MM.1S (cell line): ENCODE measurements at regions not wholly inside any gene's neighbourhood (a gene's known extent, or its start where the extent isn't known, plus 50 kb on each side); places are given as distances from the start of the nearest gene placed in this dataset.
"Not testable (repeated sequence)": the region's sequence is repeated elsewhere in the genome, so short reads cannot be mapped to it uniquely, and the experiment has no call there.

Experiments
- DNase-seq: peaks from one replicate; pipeline ENCODE4 v3.0.0-alpha.2; 2015
- H2AFZ ChIP-seq: fragments of 300-600 bp; sonication (generic); 2 replicates; pipeline ENCODE4 v1.6.0; 2016; ENCODE audit warnings: antibody characterized with exemption, low read length
- H3F3A ChIP-seq: fragments of 300-600 bp; sonication (generic); 2 replicates; pipeline ENCODE4 v1.6.1; 2016; ENCODE audit warnings: mild to moderate bottlenecking, antibody characterized with exemption, low read length, moderate library complexity, mixed read lengths; ENCODE audit not compliant: insufficient read depth
- H3K27ac ChIP-seq: fragments of 300-600 bp; sonication (generic); 2 replicates; pipeline ENCODE4 v1.5.1; 2016; ENCODE audit warnings: mild to moderate bottlenecking, low read length
- H3K27me3 ChIP-seq: fragments of 300-600 bp; sonication (generic); replicated peaks from 2 replicates; pipeline ENCODE4 v1.6.0; 2016; ENCODE audit warnings: low read length; ENCODE audit not compliant: insufficient read depth
- H3K36me3 ChIP-seq: fragments of 300-600 bp; sonication (generic); replicated peaks from 2 replicates; pipeline ENCODE4 v1.6.1; 2016; ENCODE audit warnings: mild to moderate bottlenecking, low read length, mixed read lengths; ENCODE audit not compliant: insufficient read depth
- H3K4me1 ChIP-seq: fragments of 300-600 bp; sonication (generic); 2 replicates; pipeline ENCODE4 v1.6.1; 2016; ENCODE audit warnings: low read length, mixed read lengths
- H3K4me2 ChIP-seq: fragments of 300-600 bp; sonication (generic); 2 replicates; pipeline ENCODE4 v1.6.0; 2016; ENCODE audit warnings: low read depth, low read length
- H3K4me3 ChIP-seq: fragments of 300-600 bp; sonication (generic); 2 replicates; pipeline ENCODE4 v1.5.1; 2016; ENCODE audit warnings: low read length, mixed read lengths
- H3K79me2 ChIP-seq: fragments of 300-600 bp; sonication (generic); 2 replicates; pipeline ENCODE4 v1.6.1; 2016; ENCODE audit warnings: mixed run types, low read length, mixed read lengths
- H3K9ac ChIP-seq: fragments of 300-600 bp; sonication (generic); 2 replicates; pipeline ENCODE4 v1.6.1; 2016; ENCODE audit warnings: low read length, mixed read lengths
- H3K9me2 ChIP-seq: fragments of 300-600 bp; sonication (generic); replicated peaks from 2 replicates; pipeline ENCODE4 v1.6.1; 2016; ENCODE audit warnings: mild to moderate bottlenecking, low read length, mixed read lengths; ENCODE audit not compliant: insufficient read depth
- H3K9me3 ChIP-seq: fragments of 300-600 bp; sonication (generic); replicated peaks from 2 replicates; pipeline ENCODE4 v1.6.1; 2016; ENCODE audit warnings: mild to moderate bottlenecking, low read length, mixed read lengths; ENCODE audit not compliant: insufficient read depth
- H4K20me1 ChIP-seq: fragments of 300-600 bp; sonication (generic); 2 replicates; pipeline ENCODE4 v1.6.1; 2016; ENCODE audit warnings: mild to moderate bottlenecking, low read length, moderate library complexity, mixed read lengths; ENCODE audit not compliant: insufficient read depth
- EZH2 ChIP-seq: fragments of 300-600 bp; sonication (generic); optimal IDR thresholded peaks from 2 replicates; pipeline ENCODE3; 2017; ENCODE audit warnings: low read depth, mild to moderate bottlenecking, antibody characterized with exemption, low read length, mixed read lengths
- EZH2phosphoT487 ChIP-seq: fragments of 300-600 bp; sonication (generic); IDR thresholded peaks from 2 replicates; pipeline ENCODE4 v1.6.1; 2018; ENCODE audit warnings: antibody characterized with exemption, low read length
- TF ChIP-seq, protein P1 (sequence below): fragments of 300-600 bp; sonication (generic); IDR thresholded peaks from 2 replicates; pipeline ENCODE4 v1.5.1; 2016; ENCODE audit warnings: antibody characterized with exemption, low read length, mixed read lengths

GRCh38 chr9:2395814-2396612, 225.6 kb upstream of the VLDLR start:
- H3K9me3 ChIP-seq: no peaks in the 10 kb centered on the region
- H3K4me2 ChIP-seq: no peak overlapping the region
- no peak overlapping the region for H2AFZ ChIP-seq
- TF ChIP-seq EZH2phosphoT487: no peak
- no peak overlapping the region for H3K9ac ChIP-seq
- no peak for DNase-seq
- H3K27me3 ChIP-seq: no peaks in the 10 kb centered on the region
- H3K4me1 ChIP-seq: no peaks in the 10 kb centered on the region
- H3F3A ChIP-seq: no peaks in the 10 kb centered on the region
- no peak overlapping the region for H3K27ac ChIP-seq
- no peak overlapping the region for H3K4me3 ChIP-seq
- H4K20me1 ChIP-seq: no peaks in the 10 kb centered on the region
- no peaks in the 10 kb centered on the region for H3K9me2 ChIP-seq
- H3K36me3 ChIP-seq: no peaks in the 10 kb centered on the region
- no peaks in the 10 kb centered on the region for H3K79me2 ChIP-seq

- no peak for DNase-seq
- no peak overlapping the region for H3K4me3 ChIP-seq
- H2AFZ ChIP-seq: no peak overlapping the region
- no peaks in the 10 kb centered on the region for H3K9me3 ChIP-seq
- H3K4me2 ChIP-seq: no peak overlapping the region
- H3K79me2 ChIP-seq: no peaks in the 10 kb centered on the region
- no peaks in the 10 kb centered on the region for H4K20me1 ChIP-seq
- no peaks in the 10 kb centered on the region for H3K9me2 ChIP-seq
- H3F3A ChIP-seq: no peaks in the 10 kb centered on the region
- no peaks in the 10 kb centered on the region for H3K27me3 ChIP-seq
- no peaks in the 10 kb centered on the region for H3K4me1 ChIP-seq
- TF ChIP-seq EZH2phosphoT487 (no peak), EZH2 (no peak)
- TF ChIP-seq, protein P1, sequence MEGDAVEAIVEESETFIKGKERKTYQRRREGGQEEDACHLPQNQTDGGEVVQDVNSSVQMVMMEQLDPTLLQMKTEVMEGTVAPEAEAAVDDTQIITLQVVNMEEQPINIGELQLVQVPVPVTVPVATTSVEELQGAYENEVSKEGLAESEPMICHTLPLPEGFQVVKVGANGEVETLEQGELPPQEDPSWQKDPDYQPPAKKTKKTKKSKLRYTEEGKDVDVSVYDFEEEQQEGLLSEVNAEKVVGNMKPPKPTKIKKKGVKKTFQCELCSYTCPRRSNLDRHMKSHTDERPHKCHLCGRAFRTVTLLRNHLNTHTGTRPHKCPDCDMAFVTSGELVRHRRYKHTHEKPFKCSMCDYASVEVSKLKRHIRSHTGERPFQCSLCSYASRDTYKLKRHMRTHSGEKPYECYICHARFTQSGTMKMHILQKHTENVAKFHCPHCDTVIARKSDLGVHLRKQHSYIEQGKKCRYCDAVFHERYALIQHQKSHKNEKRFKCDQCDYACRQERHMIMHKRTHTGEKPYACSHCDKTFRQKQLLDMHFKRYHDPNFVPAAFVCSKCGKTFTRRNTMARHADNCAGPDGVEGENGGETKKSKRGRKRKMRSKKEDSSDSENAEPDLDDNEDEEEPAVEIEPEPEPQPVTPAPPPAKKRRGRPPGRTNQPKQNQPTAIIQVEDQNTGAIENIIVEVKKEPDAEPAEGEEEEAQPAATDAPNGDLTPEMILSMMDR: no peak
- H3K9ac ChIP-seq: no peak overlapping the region
- no peak overlapping the region for H3K27ac ChIP-seq
- H3K36me3 ChIP-seq: no peaks in the 10 kb centered on the region
Measured at GRCh38 chr9:2396622-2397285, 224.8 kb upstream of the VLDLR start.

DNA sequence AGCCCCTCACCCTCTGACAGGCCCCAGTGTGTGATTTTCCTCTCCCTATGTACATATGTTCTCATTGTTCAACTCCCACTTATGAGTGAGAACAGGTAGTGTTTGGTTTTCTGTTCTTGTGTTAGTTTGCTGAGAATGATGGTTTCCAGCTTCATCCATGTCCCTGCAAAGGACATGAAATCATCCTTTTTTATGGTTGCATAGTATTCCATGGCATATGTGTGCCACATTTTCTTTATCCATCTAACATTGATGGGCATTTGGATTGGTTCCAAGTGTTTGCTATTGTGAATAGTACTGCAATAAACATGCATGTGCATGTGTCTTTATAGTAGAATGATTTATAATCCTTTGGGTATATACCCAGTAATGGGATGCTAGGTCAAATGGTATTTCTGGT, 223.7 kb upstream of the VLDLR start:
- not testable (repeated sequence) for H3K4me2 ChIP-seq, DNase-seq, H3K27ac ChIP-seq, H4K20me1 ChIP-seq, H3K9ac ChIP-seq, H3F3A ChIP-seq, H3K36me3 ChIP-seq, H3K27me3 ChIP-seq, H3K9me2 ChIP-seq, H3K9me3 ChIP-seq, H3K4me1 ChIP-seq, H3K79me2 ChIP-seq, H2AFZ ChIP-seq, H3K4me3 ChIP-seq

GRCh38 chr9:2401746-2402145, 219.8 kb upstream of the VLDLR start:
- not testable (repeated sequence) for H3K4me2 ChIP-seq, H2AFZ ChIP-seq, DNase-seq, H3K79me2 ChIP-seq, H3K9ac ChIP-seq, H3K36me3 ChIP-seq, H4K20me1 ChIP-seq, H3K9me2 ChIP-seq, H3K9me3 ChIP-seq, H3K27me3 ChIP-seq, H3K4me3 ChIP-seq, H3F3A ChIP-seq, H3K27ac ChIP-seq, H3K4me1 ChIP-seq
